ENCODE measurements at regions not wholly inside any gene's neighbourhood (a gene's known extent, or its start where the extent isn't known, plus 50 kb on each side); places are given as distances from the start of the nearest gene placed in this dataset.

- no peak for DNase-seq (ENCODE audit: low read depth)
Observed at GRCh38 chr11:111444040-111444439, 65.0 kb upstream of the POU2AF1 start.

GRCh38 chr11:111443640-111444039 lies 64.6 kb upstream of the POU2AF1 start:
- no peak for DNase-seq (ENCODE audit: low read depth)

GRCh38 chr11:111443032-111443431 lies 64.0 kb upstream of the POU2AF1 start:
- DNase-seq (ENCODE audit: low read depth): no peak

- DNase-seq (ENCODE audit: low read depth): peak; percentile 80
Observed at GRCh38 chr11:111441443-111441842, 62.4 kb upstream of the POU2AF1 start.

- DNase-seq (ENCODE audit: low read depth): no peak
Observed at GRCh38 chr11:111440416-111441205, 61.5 kb upstream of the POU2AF1 start.

GRCh38 chr11:111439901-111440300 lies 60.8 kb upstream of the POU2AF1 start:
- DNase-seq (ENCODE audit: low read depth): no peak

- no peak for DNase-seq (ENCODE audit: low read depth)
Observed at GRCh38 chr11:111438846-111439520, 59.9 kb upstream of the POU2AF1 start.

- DNase-seq (ENCODE audit: low read depth): no peak
Observed at GRCh38 chr11:111438168-111438567, 59.1 kb upstream of the POU2AF1 start.

GRCh38 chr11:111435046-111435698 lies 56.1 kb upstream of the POU2AF1 start:
- DNase-seq (ENCODE audit: low read depth): no peak

GRCh38 chr11:111429066-111429506 lies 50.0 kb upstream of the POU2AF1 start:
- DNase-seq (ENCODE audit: low read depth): peak; percentile 59

All from ELR (cell line).